CD8-positive, alpha-beta memory T cell (primary cell): ENCODE measurements at regions not wholly inside any gene's neighbourhood (a gene's known extent, or its start where the extent isn't known, plus 50 kb on each side); places are given as distances from the start of the nearest gene placed in this dataset.

Source experiments
- CTCF ChIA-PET: fragments of 350-600 bp; sonication (Branson Sonifier 250); formaldehyde crosslinking; loops from one replicate; lab custom pipeline; 2021; ENCODE audit warnings: antibody characterized with exemption; lab: Charles Lee
- POLR2A ChIA-PET: fragments of 350-600 bp; sonication (Branson Sonifier 250); formaldehyde crosslinking; loops from one replicate; lab custom pipeline; 2021; ENCODE audit warnings: antibody characterized with exemption; lab: Charles Lee
- DNase-seq, 5 donors: peaks; one replicate each; pipeline versions ENCODE4 v3.0.0 to v3.0.0-alpha.2; 2020 to 2022; ENCODE audit warnings: mixed read lengths in 1 of 5
- H3K27ac ChIP-seq: one replicate; pipeline ENCODE4 v1.7.0; 2013; ENCODE audit warnings: low read depth, mild to moderate bottlenecking, low read length, moderate library complexity
- H3K27me3 ChIP-seq: 2 replicates; pipeline ENCODE4 v1.7.0; 2013; ENCODE audit warnings: low read length, mild to moderate bottlenecking; ENCODE audit not compliant: insufficient read depth, poor library complexity, severe bottlenecking
- H3K36me3 ChIP-seq: 2 replicates; pipeline ENCODE4 v1.7.0; 2013; ENCODE audit warnings: mild to moderate bottlenecking, low read length, moderate library complexity; ENCODE audit not compliant: insufficient read depth
- H3K4me1 ChIP-seq: 2 replicates; pipeline ENCODE4 v1.7.0; 2013; ENCODE audit warnings: mild to moderate bottlenecking, low read length, moderate library complexity; ENCODE audit not compliant: insufficient read depth
- H3K4me3 ChIP-seq: 2 replicates; pipeline ENCODE4 v1.7.0; 2013; ENCODE audit warnings: mild to moderate bottlenecking, low read length
- H3K9me3 ChIP-seq: 2 replicates; pipeline ENCODE4 v1.7.0; 2013; ENCODE audit warnings: mild to moderate bottlenecking, low read length
- H3K27ac Mint-ChIP-seq, 8 donors: one replicate each; pipeline ENCODE4 v1.8.0; 2020 to 2021; ENCODE audit warnings: mixed read lengths in 8 of 8, mild to moderate bottlenecking in 6 of 8, inconsistent platforms in 3 of 8, moderate library complexity in 3 of 8
- H3K27me3 Mint-ChIP-seq, 2 donors: one replicate each; pipeline ENCODE4 v1.8.0; 2020 to 2021; ENCODE audit warnings: mixed read lengths in 2 of 2, mild to moderate bottlenecking in 1 of 2, moderate library complexity in 1 of 2
- H3K36me3 Mint-ChIP-seq, 3 donors: one replicate each; pipeline ENCODE4 v1.8.0; 2020 to 2021; ENCODE audit warnings: mixed read lengths in 3 of 3, inconsistent platforms in 1 of 3, mild to moderate bottlenecking in 1 of 3
- H3K4me1 Mint-ChIP-seq, 3 donors: one replicate each; pipeline ENCODE4 v1.8.0; 2020 to 2021; ENCODE audit warnings: mixed read lengths in 3 of 3, inconsistent platforms in 1 of 3, mild to moderate bottlenecking in 1 of 3
- H3K4me3 Mint-ChIP-seq, 7 donors: one replicate each; pipeline ENCODE4 v1.8.0; 2020 to 2021; ENCODE audit warnings: mixed read lengths in 7 of 7, mild to moderate bottlenecking in 6 of 7, moderate library complexity in 4 of 7, inconsistent platforms in 2 of 7
- H3K9me3 Mint-ChIP-seq, 5 donors: one replicate each; pipeline ENCODE4 v1.8.0; 2020 to 2022; ENCODE audit warnings: mixed read lengths in 5 of 5, mild to moderate bottlenecking in 3 of 5, moderate library complexity in 2 of 5, inconsistent platforms in 1 of 5

DNA sequence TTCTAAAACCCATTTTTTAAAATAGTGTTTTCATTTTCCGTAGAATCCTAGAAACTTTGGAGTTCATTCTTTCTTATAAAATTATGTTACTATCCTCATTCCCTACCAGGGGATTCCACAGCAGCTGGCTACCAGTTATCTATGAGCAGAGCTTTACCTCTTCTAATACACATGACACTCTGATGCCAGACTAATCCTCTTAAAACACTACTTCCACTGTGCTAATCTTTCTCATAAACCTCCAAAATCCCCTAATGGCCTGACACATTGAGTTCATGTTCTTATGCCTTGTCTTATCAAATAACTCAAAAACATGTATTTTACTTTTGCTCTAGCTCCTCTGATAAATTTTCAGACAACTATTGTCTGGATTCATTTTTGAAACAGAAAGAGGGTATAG lies 633.6 kb upstream of the FTMT start:
- Mint-ChIP-seq H3K4me1 (no peaks in the 10 kb centered on the region), H3K4me3 (no peak overlapping the region), H3K27ac (no peak overlapping the region), H3K9me3 (peaks cover 8 to 42% (median 14%) of the 10 kb centered on the region in 5 donors), H3K36me3 (no peaks in the 10 kb centered on the region), H3K27me3 (no peaks in the 10 kb centered on the region)
- no peak for DNase-seq
- Histone ChIP-seq H3K4me3 (no peak overlapping the region), H3K9me3 (no peaks in the 10 kb centered on the region), H3K4me1 (no peaks in the 10 kb centered on the region), H3K27ac (no peak overlapping the region), H3K36me3 (no peaks in the 10 kb centered on the region), H3K27me3 (no peaks in the 10 kb centered on the region)
- CTCF ChIA-PET = no interaction called here
- POLR2A ChIA-PET = no interaction called here

DNA sequence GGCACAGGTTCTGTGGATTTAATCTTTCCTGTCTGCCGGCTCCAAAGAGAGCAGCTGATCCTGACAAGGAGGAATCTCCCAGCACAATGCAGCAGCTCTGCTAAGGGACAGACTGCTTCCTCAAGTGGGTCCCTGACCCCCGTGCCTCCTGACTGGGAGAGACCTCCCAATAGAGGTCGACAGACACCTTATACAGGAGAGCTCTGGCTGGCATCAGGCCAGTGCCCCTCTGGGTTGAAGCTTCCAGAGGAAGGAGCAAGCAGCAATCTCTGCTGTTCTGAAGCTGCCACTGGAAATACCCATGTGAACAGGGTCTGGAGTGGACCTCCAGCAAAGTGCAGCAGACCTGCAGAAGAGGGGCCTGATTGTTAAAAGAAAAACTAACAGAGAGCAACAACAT lies 630.2 kb upstream of the FTMT start:
- CTCF ChIA-PET = no interaction called here
- H3K36me3 Mint-ChIP-seq = no peaks in the 10 kb centered on the region
- H3K27ac Mint-ChIP-seq = no peak overlapping the region
- Histone ChIP-seq H3K4me1 (no peaks in the 10 kb centered on the region), H3K36me3 (no peaks in the 10 kb centered on the region), H3K27ac (no peak overlapping the region), H3K27me3 (no peaks in the 10 kb centered on the region), H3K9me3 (no peaks in the 10 kb centered on the region), H3K4me3 (no peak overlapping the region)
- peaks cover 8 to 40% (median 18%) of the 10 kb centered on the region in 5 donors for H3K9me3 Mint-ChIP-seq
- no peaks in the 10 kb centered on the region for H3K27me3 Mint-ChIP-seq
- no peak for DNase-seq
- H3K4me1 Mint-ChIP-seq = no peaks in the 10 kb centered on the region
- POLR2A ChIA-PET = no interaction called here
- H3K4me3 Mint-ChIP-seq = no peak overlapping the region

DNA sequence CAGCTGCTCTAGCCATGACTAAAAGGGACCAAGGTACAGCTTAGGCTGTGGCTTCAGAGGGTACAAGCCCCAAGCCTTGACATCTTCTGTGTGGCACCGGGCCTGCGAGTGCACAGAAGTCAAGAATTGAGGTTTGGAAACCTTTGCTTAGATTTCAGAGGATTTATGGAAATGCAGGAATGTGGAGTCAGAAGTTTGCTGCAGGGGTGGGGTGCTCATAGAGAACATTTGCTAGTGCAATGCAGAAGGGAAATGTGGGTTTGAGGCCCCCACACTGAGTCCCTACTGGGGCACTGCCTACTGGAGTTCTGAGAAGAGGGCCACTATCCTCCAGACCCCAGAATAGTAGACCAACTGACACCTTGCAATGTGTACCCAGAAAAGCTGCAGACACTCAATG lies 624.9 kb upstream of the FTMT start:
- no peaks in the 10 kb centered on the region for H3K27me3 ChIP-seq
- no peaks in the 10 kb centered on the region for H3K36me3 ChIP-seq
- H3K27ac ChIP-seq = no peak overlapping the region
- no peaks in the 10 kb centered on the region for H3K9me3 ChIP-seq
- Mint-ChIP-seq H3K27me3 (no peaks in the 10 kb centered on the region), H3K27ac (no peak overlapping the region), H3K4me1 (no peaks in the 10 kb centered on the region), H3K4me3 (no peak overlapping the region), H3K36me3 (no peaks in the 10 kb centered on the region), H3K9me3 (peaks cover 11 to 41% (median 18%) of the 10 kb centered on the region in 5 donors)
- DNase-seq = no peak
- ChIA-PET CTCF (no interaction called here), POLR2A (no interaction called here)
- no peaks in the 10 kb centered on the region for H3K4me1 ChIP-seq
- no peak overlapping the region for H3K4me3 ChIP-seq

DNA sequence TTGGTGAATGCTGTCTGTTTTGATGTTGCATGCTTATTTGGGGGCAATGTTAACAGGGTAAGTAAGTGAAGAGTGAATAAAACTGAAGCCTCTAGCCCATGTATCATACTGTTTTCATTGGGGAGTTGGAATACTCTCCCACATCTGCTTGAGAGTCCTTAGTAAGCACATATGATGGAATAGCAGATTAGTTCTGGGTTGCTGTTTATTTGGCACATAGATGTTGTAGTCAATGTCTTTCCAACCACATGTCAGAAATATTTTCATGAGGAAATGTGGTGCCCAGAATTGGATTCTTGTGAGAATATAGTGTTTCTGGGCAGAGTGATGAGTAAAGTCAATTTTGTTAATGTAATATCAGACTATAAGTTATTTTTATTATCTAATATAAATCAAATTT lies 611.7 kb upstream of the FTMT start:
- Histone ChIP-seq H3K27ac (no peak overlapping the region), H3K4me3 (no peak overlapping the region), H3K4me1 (no peaks in the 10 kb centered on the region), H3K36me3 (no peaks in the 10 kb centered on the region), H3K9me3 (no peaks in the 10 kb centered on the region), H3K27me3 (no peaks in the 10 kb centered on the region)
- Mint-ChIP-seq H3K27me3 (no peaks in the 10 kb centered on the region), H3K9me3 (peaks cover 4 to 15% (median 7%) of the 10 kb centered on the region in 5 donors), H3K4me3 (no peak overlapping the region), H3K4me1 (no peaks in the 10 kb centered on the region), H3K36me3 (peaks cover 0 to 2% (median 0%) of the 10 kb centered on the region in 3 donors), H3K27ac (no peak overlapping the region)
- no peak for DNase-seq
- ChIA-PET CTCF (no interaction called here), POLR2A (no interaction called here)

DNA sequence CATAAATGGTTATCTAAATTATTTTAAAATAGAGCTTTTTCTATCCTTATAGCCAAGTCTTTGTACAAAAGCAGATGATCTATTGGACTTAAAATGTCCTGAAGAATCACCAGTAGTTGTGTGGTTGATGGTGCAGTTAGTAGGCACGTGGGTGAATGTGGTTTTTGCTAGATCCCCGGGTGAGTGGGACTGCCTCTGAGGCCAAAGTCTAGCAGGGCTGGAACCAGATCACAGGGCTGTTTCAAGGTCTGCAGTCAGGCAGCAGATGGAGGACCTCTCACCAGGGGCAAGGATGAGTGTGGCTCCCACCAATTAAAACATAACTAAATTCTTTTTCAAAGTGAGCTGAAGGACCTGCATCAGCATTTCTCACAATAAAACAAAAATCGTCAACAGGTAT lies 604.7 kb upstream of the FTMT start:
- no peaks in the 10 kb centered on the region for H3K9me3 ChIP-seq
- Mint-ChIP-seq H3K36me3 (no peaks in the 10 kb centered on the region), H3K4me3 (no peak overlapping the region), H3K27ac (no peak overlapping the region), H3K4me1 (no peaks in the 10 kb centered on the region), H3K9me3 (peaks cover 2 to 10% (median 8%) of the 10 kb centered on the region in 5 donors), H3K27me3 (no peaks in the 10 kb centered on the region)
- no peak for DNase-seq
- no peaks in the 10 kb centered on the region for H3K27me3 ChIP-seq
- ChIA-PET POLR2A (no interaction called here), CTCF (no interaction called here)
- no peaks in the 10 kb centered on the region for H3K36me3 ChIP-seq
- H3K27ac ChIP-seq = no peak overlapping the region
- H3K4me1 ChIP-seq = no peaks in the 10 kb centered on the region
- H3K4me3 ChIP-seq = no peak overlapping the region

DNA sequence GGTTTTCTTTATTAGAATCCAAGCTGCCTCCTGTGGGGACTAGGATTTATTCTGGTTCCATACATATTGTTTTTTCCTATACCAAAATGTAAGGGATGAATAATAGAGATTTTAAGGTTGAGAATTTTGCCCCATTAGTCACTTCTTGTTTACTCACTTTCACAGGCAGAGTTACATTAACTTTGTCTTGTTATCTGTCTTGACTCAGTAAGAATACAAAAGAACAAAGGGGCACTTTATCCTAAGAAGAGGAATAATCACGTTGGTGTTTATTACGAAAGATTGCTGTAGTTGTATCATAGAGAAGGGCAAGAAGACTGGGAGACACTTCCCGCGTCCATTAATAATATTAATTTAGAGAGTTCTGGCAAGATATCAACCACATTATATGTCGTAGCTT lies 599.7 kb upstream of the FTMT start:
- peaks cover 3 to 14% (median 6%) of the 10 kb centered on the region in 5 donors for H3K9me3 Mint-ChIP-seq
- H3K4me3 Mint-ChIP-seq = no peak overlapping the region
- CTCF ChIA-PET = no interaction called here

DNA sequence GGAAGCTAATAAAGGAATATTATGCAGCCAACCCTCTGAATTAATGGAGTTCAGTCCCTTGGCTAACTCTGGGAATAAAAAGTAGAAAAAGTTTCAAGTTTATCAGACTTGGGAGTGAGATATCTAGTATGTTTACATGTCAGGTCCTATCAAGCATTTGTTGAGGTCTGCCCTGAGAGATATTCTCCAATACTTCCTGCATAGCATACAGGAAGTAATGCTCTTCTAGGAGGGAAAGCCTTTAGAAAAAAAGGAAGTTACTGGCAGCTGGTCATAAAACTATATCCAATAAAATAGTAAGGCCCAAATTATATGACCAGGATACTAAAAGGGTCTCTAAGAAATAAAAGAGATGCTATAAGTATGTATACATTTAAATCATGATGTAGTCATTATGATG lies 594.1 kb upstream of the FTMT start:
- H3K4me3 ChIP-seq = no peak overlapping the region
- no peaks in the 10 kb centered on the region for H3K36me3 Mint-ChIP-seq
- H3K4me3 Mint-ChIP-seq = no peak overlapping the region
- no peaks in the 10 kb centered on the region for H3K36me3 ChIP-seq
- CTCF ChIA-PET = no interaction called here
- no peaks in the 10 kb centered on the region for H3K4me1 Mint-ChIP-seq
- no peaks in the 10 kb centered on the region for H3K4me1 ChIP-seq
- no peaks in the 10 kb centered on the region for H3K9me3 ChIP-seq
- peaks cover 0 to 17% (median 14%) of the 10 kb centered on the region in 5 donors for H3K9me3 Mint-ChIP-seq
- no peaks in the 10 kb centered on the region for H3K27me3 Mint-ChIP-seq
- no peak overlapping the region for H3K27ac ChIP-seq
- POLR2A ChIA-PET = no interaction called here
- H3K27me3 ChIP-seq = no peaks in the 10 kb centered on the region
- DNase-seq = no peak
- H3K27ac Mint-ChIP-seq = no peak overlapping the region

More for the DNA sequence above, 599.7 kb upstream of the FTMT start:
- no peaks in the 10 kb centered on the region for H3K27me3 ChIP-seq
- no peaks in the 10 kb centered on the region for H3K27me3 Mint-ChIP-seq
- H3K4me3 ChIP-seq = no peak overlapping the region
- no peaks in the 10 kb centered on the region for H3K9me3 ChIP-seq
- no peaks in the 10 kb centered on the region for H3K4me1 Mint-ChIP-seq
- no peaks in the 10 kb centered on the region for H3K36me3 Mint-ChIP-seq
- no peaks in the 10 kb centered on the region for H3K36me3 ChIP-seq
- H3K27ac ChIP-seq = no peak overlapping the region
- no peak for DNase-seq
- no peak overlapping the region for H3K27ac Mint-ChIP-seq
- no peaks in the 10 kb centered on the region for H3K4me1 ChIP-seq
- POLR2A ChIA-PET = no interaction called here

DNA sequence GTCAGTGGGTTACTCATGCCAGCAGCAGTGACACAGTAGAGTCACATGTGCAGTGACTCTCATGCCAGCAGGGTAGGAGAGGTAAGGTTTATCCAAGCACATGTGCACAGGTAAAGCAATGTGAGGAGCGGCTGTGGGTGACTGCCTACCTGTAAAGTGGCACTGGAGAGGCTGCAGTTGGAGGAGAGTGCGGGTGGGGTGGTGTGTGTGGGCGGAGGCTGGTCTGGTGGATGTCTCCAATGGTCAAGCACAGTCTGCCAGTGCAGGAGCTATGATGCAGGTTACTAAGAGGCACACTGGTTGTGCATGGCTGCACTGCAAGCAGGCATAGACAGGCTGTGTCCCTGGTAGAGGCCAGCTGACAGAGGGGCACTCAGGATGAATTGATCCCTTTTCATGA lies 588.2 kb upstream of the FTMT start:
- no peak for DNase-seq
- H3K36me3 Mint-ChIP-seq = no peaks in the 10 kb centered on the region
- Histone ChIP-seq H3K9me3 (no peaks in the 10 kb centered on the region), H3K27me3 (no peaks in the 10 kb centered on the region), H3K4me3 (no peak overlapping the region), H3K4me1 (no peaks in the 10 kb centered on the region), H3K36me3 (no peaks in the 10 kb centered on the region), H3K27ac (no peak overlapping the region)
- peaks cover 5 to 29% (median 8%) of the 10 kb centered on the region in 5 donors for H3K9me3 Mint-ChIP-seq
- ChIA-PET CTCF (no interaction called here), POLR2A (no interaction called here)
- no peak overlapping the region for H3K4me3 Mint-ChIP-seq
- no peak overlapping the region for H3K27ac Mint-ChIP-seq
- H3K4me1 Mint-ChIP-seq = no peaks in the 10 kb centered on the region
- no peaks in the 10 kb centered on the region for H3K27me3 Mint-ChIP-seq

DNA sequence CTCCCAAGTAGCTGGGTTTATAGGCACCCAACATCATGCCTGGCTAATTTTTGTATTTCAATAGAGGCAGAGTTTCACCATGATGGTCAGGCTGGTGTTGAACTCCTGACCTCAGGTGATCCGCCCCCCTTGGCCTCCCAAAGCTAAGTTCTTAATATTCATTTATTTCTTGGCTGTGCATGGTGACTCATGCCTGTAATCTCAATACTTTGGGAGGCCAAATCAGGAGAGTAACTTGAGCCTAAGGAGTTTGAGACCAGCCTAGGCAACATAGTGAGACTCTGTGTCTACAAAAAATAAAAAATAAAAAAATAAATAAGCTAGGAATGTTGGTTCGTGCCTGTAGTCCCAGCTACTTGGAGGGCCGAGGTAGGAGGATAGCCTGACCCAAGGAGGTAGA lies 587.1 kb upstream of the FTMT start:
- no peaks in the 10 kb centered on the region for H3K27me3 ChIP-seq
- ChIA-PET CTCF (no interaction called here), POLR2A (no interaction called here)
- no peaks in the 10 kb centered on the region for H3K36me3 ChIP-seq
- no peaks in the 10 kb centered on the region for H3K4me1 ChIP-seq
- no peak overlapping the region for H3K4me3 ChIP-seq
- H3K27me3 Mint-ChIP-seq = no peaks in the 10 kb centered on the region
- no peak overlapping the region for H3K27ac Mint-ChIP-seq
- H3K9me3 Mint-ChIP-seq = peaks cover 5 to 29% (median 8%) of the 10 kb centered on the region in 5 donors
- no peaks in the 10 kb centered on the region for H3K4me1 Mint-ChIP-seq
- no peak overlapping the region for H3K4me3 Mint-ChIP-seq
- no peaks in the 10 kb centered on the region for H3K9me3 ChIP-seq
- H3K27ac ChIP-seq = no peak overlapping the region
- DNase-seq = no peak
- no peaks in the 10 kb centered on the region for H3K36me3 Mint-ChIP-seq
